GM18520 (cell line): ENCODE measurements at regions not wholly inside any gene's neighbourhood (a gene's known extent, or its start where the extent isn't known, plus 50 kb on each side); places are given as distances from the start of the nearest gene placed in this dataset.
"Not testable (repeated sequence)": the region's sequence is repeated elsewhere in the genome, so short reads cannot be mapped to it uniquely, and the experiment has no call there.

Source experiments
- ATAC-seq: cut with Tn5 transposase; IDR thresholded peaks from one replicate; pipeline ENCODE4 v1.9.1; 2021; ENCODE audit not compliant: unreplicated experiment

DNA sequence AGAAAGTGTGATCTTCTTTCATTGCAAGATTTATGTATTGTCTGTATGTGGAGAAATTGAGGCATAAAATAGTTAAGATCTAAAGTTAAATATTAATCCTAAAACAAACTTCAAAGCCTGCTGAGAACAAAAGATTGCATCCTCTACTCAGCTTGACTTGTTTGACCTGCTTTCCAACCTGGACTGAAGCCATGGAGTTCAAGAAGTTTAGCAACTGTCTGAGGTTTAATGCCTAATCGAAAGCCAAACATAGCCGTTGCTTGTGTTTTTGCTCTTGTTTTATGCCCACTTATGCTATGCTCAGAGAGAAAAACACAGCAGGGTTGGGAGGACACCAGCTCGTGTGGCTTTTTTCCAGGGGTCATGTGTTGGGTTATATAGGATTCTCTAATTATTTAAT is 135.6 kb downstream of the NUFIP1 start:
- ATAC-seq = no peak

DNA sequence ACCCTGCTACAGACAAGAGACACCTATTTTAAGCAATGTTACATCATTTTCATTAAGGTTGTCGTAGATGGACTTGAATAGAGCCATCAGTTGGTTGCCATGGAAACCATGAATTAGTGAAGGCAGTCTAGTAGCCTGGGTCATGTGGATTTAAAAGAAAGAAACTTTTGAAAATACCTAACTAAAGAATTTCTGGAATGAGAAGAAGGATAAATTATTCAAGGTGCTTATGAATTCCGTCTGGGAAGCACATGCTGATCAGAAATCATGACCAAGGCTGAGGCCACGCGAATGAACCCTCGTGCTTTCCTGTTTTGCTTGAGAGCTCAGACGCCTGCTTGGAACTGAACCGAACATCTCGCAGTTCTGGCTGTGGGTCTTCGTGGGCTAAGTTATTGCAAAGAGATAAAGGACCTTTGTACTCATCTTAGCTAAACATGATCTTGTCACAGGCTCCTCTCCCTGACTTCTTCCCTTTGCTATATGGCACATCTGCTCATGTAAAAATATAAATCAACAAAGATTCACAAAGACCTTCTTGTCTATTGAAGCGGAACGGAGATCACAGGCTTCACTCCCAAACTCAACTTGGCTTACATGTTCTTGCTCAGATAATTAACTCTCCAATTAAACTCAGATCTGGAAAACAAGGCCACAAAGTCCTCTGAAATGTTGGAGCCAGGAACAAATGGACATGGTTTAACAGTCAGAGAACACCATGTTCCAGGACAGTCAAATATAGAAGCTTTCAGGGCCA is 140.2 kb downstream of the NUFIP1 start:
- no peak for ATAC-seq

DNA sequence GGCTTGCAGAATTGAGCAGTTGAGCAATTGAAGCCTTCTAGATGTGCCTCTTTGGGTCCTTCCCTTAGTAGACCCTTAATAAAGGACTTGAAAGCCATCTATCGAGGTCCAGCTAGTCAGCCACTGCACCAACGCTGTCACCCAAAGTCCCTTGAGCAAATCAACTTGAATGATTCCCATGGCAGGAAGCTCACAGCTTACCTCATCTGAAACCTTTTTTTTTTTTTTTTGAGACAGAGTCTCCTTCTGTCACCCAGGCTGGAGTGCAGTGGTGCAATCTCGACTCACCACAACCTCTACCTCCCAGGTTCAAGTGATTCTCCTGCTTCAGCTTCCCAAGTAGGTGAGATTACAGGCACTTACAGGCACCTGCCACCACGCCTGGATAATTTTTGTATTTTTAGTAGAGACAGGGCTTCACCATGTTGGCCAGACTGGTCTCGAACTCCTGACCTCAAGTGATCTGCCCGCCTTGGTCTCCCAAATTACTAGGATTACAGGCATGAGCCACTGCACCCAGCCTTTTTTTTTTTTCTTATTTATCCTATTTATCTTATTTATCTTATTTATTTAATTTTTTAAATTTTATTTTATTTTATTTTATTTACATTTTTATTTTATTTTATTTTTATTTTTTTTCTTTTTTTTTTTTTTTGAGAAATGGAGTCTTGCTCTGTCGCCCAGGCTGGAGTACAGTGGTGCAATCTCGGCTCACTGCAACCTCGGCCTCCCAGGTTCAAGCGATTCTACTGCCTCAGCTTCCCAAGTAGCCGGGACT is 143.8 kb downstream of the NUFIP1 start:
- not testable (repeated sequence) for ATAC-seq

DNA sequence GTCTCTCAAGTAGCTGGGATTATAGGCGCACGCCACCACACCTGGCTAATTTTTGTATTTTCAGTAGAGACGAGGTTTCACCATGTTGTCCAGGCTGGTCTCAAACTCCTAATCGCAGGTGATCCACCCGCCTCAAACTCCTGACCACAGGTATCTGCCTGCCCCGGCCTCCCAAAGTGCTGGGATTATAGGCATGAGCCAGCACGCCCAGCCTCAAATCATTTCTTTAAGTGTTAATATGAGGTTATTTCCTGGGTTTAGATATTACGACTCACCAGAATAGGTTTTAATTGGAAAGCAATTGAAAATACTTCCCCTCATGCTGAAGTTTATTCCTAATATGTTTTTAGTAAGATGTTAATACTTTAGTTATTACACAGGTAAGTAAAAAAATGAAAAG is 144.5 kb downstream of the NUFIP1 start:
- no peak for ATAC-seq

DNA sequence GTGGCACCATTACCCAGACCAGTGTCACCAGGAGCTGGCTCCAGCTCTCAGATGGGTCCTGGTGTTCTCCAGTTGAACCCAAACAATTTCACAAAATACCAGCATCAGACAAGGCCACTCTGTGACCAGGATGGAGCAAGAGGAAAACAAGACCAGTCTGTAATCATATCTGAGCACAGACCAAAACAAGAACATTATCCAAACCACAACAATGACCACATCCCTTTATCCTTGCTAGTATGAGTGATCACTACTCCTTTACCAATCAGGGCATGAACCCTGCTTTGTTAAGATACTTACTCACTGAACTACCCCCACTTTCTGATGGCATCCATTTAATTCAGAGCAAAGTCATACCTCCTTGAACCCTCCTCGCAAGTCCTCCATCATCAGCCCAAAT is 145.9 kb downstream of the NUFIP1 start:
- ATAC-seq = no peak

DNA sequence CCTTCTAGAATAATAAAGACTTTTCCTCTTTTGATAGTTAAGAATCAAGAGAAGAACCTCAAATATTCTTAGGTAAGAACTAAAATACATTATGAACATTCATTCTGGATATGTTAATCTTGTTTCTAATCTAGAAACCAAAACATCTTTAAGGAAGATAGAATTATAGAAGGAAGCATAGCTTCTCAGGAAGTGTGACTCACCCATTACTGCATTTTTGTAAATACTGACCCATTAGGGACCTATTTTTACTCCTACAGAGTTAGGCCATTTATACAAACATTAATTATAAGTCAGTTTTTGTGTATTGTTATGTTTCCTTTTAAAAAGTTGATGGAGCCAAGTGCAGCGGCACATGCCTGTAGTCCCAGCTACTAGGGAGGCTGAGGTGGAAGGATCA is 147.1 kb downstream of the NUFIP1 start:
- ATAC-seq = no peak

DNA sequence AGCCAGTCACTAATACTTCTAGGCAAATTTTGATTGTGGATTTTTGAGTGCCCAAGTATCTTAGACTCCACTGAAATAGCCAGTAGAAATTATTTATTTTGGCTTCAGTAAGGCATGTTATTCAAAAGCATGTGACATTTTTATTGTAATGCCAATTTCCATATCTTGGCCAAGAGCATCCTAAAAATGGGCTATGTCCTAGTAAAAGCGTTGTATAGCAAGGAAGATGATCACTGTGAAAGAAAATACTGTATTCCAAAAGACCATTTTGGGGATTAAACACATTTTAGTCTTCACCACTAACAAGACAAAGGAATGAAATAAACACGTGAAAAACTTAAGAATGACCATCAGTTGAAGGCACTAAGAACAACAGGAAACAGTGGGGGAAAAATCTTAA is 149.1 kb downstream of the NUFIP1 start:
- ATAC-seq = no peak

DNA sequence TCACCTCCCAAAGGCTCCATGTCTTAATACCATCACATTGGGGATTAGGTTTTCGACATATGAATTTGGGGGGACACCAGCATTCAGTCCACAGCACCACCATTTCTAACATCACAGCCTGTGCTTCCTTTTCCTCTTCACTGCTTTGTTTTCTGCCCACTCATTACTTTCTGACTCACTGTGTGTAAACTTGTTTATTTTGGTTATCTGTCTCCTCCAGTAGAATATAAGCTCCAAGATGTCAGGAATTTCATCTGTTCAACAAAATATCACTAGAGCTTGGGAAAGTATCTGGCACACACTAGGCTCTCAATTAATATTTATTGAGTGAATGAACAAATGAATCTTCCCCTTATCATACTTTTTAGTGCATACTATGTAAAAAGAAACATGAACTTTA is 152.0 kb downstream of the NUFIP1 start:
- ATAC-seq = no peak

DNA sequence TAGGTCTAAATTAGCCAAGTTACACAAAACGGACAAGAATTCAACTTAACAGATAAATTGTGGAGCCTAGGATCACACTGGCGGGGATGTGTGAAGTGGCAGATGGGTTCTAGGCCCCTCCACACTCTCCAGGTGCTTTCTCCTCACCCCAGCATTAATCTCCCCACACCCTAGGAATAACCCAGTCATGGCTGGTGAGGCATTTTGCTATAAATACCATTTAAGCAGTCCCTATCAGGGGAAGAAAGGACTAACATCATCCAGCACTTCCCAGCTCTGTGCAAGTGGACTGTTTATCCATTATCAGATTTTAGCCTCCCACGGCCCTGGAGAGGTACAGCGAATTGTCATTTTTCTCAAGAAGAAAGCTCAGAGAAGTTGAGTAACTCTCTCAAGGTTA is 154.9 kb downstream of the NUFIP1 start:
- ATAC-seq = no peak

DNA sequence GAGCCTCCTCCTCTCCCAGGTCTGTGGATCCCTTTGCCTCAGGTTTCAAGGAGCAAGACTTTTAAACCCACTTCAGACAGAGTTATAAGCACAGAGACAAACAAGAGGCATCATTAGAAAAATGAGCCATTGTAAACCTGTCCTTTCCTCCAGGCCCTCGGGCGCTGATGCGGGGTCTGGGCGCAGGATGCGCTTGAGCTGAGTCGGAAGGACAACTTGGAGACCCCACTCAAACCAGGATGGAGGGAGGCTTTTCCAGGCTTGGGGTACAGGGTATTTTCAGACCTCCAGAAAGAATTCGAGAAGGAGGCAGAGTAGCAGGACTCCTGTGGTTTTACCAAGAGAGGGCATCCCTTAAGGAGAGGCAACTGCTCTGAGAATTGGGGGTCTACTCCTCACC is 155.6 kb downstream of the NUFIP1 start:
- ATAC-seq = no peak

DNA sequence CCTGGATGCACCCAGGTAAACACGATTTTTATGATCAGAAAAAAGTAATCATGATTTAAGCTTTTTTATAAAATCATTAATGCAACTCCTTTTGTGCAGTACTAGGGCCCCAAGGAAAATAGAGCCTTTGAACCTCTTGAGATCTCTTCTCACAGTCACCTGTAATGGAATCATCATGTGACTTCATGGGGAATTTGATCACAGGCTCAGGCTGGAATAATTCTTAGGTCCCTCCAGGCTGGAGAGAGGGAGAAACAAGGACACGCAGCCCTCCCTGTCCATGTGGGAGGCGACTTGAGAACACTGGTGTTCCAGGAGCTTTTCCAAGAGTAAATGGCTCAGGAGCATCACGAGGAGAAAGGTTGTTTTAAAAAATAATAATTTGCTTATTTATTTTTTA is 156.1 kb downstream of the NUFIP1 start:
- no peak for ATAC-seq

DNA sequence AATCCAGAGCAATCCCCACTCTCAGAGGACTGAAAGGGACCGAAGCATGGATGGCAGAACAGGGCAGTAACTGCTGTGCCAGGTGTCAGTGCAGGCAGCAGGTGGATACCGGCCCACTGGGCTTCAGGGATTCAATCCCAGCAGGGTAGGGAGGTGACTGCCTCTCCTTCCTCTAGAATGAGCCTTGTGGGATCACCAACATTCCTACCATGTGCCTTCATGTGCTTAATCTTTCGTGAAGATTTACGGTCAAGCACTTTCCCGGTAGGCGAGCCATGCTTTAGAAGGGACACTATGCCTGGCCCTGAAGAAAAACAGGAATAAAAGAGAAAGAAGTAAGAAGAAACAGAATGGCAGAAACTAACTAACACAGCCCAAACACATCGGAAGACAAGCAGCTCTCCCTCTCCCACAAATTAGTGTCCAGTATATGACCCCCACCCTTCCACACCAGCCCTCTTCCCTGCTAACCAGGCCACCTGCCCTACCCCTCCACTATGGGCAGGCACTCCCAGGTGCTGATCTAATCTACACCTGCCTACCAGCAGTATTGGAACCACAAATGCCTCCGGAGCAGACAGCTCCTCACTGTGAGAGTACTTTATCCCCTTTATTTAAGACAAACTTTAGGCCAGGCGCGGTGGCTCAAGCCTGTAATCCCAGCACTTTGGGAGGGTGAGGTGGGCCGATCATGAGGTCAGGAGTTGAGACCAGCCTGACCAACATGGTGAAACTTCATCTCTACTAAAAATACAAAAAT is 162.5 kb downstream of the NUFIP1 start:
- ATAC-seq = no peak

DNA sequence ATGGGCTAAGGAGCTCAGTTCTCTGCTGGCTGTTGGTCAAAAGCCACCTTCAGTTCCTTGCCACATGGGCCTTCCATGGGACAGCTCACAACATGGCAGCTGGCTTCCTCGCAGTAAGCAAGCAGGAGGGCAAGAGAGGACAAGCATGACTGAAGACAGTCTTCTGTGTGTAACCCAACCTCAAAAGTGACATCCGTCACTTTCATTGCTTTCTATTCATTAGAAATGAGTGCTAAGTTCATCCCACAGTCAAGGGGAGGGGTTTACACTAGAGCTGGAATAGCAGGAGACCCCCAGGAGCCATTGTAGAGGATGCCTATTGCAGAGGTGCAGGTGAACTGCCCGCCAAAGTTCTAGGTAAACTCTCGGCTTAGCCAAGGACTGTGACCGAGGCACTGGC is 163.3 kb downstream of the NUFIP1 start:
- no peak for ATAC-seq

DNA sequence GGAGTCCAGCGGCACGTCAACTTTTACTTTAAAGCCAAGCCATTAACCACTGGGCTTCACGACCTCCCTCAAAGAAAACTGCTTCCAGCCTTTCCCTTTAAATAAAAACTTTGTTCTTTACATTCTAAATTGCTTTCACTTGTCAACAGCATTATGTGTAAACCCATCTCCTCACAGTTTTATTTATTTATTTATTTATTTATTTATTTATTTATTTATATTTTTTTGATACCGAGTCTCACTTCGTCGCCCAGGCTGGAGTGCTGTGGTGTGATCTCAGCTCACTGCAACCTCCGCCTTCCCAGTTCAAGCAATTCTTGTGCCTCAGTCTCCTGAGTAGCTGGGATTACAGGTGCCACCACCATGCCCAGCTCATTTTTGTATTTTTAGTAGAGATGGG is 165.7 kb downstream of the NUFIP1 start:
- not testable (repeated sequence) for ATAC-seq

DNA sequence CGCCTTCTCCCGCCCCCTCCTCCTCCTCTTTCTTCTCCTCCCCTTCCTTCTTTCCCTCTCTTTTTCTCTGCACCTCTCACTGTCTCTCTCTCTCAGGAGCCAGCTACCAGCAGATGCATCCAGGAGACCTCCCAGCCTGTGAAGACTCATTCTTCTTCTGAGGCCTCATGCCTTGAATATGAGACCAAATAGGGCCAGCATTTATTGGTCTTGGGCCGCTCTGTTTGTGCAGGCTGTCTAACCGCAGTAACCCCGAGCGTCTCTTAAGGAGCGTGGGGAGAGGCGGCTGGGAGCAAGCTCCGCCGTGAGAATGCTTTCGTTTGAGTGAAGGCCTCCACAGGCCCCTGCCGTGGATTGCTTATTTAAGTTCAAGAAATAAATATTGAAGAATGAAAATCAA is 167.0 kb downstream of the NUFIP1 start:
- ATAC-seq = no peak

DNA sequence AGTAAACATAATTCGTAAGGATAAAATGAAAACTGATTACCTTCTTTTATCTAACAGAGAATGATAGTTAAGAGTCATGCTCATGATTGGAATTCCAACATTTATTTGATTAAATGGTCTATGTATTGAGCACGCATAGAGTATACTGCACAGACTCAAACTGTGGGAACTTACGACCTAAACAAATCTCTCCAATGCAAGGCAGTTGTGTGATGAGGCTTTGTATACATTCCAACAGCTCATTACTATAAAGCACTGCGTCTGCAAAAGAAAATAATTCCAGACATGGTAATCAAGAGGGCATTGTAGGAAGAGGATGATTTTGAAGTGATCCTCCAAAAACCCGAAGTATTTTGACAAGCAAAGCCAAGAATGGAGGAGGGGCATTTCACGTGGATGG is 169.5 kb downstream of the NUFIP1 start:
- no peak for ATAC-seq

DNA sequence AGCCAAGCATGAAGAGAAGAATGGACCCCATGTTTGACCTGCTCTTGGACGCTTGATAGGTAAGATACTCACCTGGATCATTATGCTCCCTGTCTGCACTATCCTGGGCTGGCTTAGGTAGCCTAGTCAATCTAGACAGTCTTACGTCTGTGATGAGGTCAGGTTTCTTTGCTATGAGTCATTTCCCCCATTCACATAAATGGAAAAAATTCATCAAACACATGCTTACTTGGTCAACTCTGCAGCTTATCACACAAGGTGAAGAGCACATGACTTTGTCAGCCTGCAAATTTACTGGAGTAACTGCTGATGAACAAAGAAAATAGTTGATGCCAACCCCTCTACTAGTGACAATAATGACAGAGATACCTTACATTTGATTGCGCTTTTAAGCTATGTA is 170.0 kb downstream of the NUFIP1 start:
- no peak for ATAC-seq

DNA sequence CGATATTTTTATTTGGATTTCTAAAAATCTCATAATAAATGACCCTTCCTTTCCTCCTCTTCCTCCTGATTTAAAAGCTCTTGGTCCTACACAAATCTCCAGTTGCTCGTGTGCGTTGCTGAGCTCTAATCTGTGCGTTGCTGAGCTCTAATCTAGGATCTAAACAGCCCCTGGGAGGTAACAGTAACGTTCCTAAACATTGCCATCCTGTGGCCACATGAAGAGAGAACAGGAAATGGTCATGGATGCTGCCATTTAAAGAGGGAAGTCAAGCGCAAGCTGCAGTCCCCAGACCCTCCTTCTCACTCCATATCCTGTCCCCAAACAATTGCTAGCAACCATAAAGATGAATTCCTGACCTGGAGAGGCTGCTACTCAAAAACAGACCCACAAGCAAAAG is 170.8 kb downstream of the NUFIP1 start:
- no peak for ATAC-seq

DNA sequence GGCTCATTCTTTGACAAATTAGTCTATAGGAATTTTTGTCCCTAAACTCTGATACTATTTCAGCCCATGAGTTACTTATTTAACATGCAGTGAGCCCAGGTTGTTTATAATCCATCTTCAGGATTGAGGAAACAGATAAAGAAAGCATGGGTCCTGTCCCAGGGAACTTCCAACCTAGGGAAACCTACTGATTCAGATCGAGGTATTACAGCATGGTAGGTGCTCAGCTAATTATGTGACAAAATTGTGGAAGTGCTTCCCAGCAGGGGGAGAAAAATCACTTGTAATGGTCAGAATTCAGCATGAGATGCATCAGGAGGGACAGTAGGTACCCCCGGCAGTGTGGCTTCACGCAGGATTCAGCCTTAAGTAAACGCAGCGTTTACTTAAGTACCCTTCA is 171.3 kb downstream of the NUFIP1 start:
- no peak for ATAC-seq

DNA sequence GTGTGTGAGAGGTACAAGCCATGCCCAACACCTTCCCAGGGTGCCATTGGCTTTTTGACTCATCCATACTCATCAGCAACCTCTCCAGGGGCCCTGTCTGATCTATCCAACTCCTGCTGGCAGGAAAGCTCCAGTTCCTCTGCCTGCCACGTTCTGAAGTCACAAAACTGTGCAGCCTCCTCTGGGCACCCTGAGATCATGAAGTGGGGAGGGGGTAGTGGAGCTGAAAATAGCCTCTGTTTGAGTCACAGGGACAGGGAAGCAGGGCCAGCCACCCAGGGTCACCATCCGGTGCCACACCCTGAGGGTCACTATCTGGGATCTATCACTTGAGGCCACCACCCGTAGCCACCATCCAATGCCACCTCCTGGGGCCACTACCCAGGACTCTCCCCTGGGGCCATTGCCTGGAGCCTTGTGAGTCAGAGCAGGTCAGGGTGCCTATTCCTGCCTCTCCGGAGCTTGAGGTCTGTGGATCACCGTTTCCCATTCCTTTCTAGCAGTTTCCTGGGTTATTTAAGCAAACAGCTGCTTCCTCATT is 172.1 kb downstream of the NUFIP1 start:
- no peak for ATAC-seq

DNA sequence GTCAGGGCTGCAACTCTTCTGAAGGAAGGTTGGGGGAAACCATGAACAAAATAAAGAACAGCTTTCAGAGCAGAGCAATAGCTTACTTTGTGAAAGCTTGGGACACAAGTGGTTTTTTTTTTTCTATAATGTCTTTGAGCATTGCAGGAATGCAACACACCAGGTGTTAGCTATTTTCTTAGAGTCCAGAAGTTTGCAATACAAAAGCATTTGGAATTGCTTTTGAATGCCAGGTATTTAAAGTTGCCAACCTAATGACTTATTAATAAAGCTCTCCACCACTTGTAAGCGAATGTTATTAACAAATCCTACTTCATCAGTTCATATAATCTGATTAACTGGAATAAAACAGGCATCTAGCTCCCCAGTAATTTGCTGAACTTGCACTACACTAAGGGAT is 172.6 kb downstream of the NUFIP1 start:
- no peak for ATAC-seq

DNA sequence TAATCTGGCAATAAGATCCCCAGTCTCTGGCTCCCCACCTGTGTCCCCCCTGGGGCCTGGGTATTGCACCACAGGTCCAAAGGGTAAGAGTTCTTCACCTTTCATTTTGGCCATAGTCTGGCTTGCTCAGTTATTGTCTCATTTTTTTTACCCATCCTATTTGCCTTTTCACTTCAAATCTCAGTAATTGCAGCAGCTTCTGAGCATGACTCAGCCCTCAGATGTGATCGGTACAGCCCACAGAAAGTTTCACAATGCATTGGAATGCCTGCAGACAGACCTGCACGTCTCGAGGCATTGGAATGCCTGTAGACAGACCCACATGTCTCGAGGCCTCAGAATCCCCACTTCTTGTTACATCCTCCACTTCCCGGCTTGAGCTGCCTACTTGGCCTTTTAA is 173.6 kb downstream of the NUFIP1 start:
- no peak for ATAC-seq
